GM21447 (cell line): ENCODE measurements at regions not wholly inside any gene's neighbourhood (a gene's known extent, or its start where the extent isn't known, plus 50 kb on each side); places are given as distances from the start of the nearest gene placed in this dataset.
"Not testable (repeated sequence)": the region's sequence is repeated elsewhere in the genome, so short reads cannot be mapped to it uniquely, and the experiment has no call there.

ENCODE experiments used
- ATAC-seq: cut with Tn5 transposase; IDR thresholded peaks from one replicate; pipeline ENCODE4 v1.9.1; 2021; ENCODE audit not compliant: unreplicated experiment

DNA sequence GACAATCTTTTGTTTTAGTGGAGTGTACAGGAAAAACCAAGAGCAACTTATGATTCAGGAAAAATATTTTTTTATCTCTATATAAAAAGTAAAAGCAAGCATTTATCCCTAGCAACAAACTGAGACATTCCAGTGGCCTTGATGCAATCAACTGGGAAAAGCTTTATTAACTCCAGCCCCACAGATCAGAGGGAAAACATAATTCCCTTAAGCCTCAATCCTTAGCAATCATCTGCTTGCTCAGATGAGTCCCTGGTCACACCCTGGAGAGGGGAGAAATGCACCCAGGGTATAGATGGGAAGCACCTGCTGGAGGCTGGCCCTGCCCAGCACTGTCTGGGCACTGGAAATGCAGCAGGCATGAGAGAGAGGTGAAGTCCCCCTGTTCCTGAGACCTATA lies 636.6 kb downstream of the TNS3 start:
- ATAC-seq = no peak

DNA sequence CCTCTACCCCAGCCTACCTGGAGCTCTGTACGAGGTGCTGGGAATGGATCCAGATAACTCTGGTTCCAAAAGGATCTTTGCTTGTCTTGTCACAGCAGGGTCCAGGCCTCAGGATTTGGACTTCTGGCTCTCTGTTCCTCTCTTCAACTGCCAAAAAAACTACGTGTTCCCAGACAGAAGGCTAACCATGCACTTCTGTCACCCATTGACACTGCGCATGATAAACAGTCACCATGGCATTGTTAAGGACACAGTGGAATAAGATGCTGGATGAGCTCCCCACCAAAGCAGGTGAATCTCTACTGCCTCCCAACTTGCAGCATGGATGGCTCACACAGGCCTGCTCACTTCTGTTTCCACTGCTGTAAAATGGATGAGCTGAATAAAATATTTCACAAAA lies 637.9 kb downstream of the TNS3 start:
- ATAC-seq = no peak

DNA sequence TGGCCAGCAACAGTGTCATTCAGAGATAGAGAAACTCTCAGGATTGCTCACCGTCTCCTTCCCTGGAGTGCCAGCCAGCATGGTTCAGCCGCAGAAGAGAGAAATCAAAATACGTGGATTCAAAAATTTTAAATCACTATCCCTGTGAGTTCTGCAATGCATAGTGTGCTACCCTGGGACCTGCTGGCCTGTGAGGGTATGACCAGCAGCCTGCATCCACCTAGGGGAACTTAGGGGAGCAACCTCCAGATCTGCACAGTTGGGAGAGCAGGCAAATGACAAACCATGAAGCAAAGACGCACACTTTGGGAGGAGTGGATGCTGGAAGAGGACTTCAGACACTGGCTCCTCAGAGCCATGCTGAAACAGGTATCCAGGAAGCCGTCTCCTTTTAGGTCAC lies 639.3 kb downstream of the TNS3 start:
- ATAC-seq = no peak

DNA sequence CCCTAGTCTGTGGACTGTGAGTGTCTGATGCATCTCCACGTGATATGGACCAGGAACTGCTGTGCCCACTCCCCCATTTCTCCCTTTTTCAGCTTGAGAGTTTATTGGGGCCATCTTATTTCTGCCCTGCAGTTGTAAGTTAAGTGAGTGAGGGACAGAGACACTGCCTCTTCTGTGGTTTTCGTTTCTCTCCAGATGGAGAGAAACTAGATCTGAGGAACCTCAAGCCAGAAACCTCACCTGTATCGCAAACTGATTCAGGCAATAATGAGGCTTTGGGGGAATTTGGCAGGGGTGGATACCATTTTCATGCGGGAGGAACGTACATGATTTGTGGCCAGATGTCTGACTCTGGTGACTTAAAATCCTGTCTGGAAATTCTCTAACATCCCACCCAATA lies 641.7 kb downstream of the TNS3 start:
- no peak for ATAC-seq

DNA sequence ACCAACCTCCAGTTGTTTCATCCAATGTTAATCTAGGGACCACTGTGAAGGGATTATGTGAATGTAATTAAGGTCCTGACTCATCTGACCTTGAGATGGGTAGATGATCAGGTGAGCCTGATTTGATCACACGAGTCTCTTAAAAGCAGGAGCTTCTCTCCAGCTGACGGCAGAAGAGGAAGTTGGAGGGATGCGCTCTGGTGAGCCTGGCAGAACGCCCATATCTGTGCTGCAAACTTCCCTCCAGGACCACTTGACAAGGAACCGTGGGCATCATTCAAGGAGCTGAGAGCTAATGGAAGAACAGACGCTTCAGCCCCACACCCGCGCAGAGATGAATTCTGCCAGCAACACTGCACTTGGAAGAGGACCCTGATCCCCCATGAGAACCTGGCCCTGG lies 642.4 kb downstream of the TNS3 start:
- ATAC-seq = no peak

DNA sequence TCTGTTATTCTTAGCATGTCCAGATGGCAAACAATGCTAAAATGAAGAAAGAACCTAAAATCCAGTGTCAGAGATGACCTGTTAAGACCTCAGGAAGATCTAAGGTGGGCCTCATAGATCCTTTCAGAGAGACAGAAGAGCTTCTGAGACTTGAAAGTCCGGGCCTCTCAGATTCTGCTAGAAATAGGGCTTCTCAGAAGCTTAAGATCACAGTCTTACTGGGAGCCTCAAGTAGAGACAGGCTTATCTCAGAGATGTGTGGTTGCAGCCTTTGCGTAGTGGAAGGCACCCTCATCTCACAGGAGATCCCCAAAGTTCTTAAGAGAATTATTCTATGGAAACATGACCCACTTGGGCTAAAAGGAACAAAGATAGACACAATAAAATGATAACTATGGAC lies 642.8 kb downstream of the TNS3 start:
- no peak for ATAC-seq

DNA sequence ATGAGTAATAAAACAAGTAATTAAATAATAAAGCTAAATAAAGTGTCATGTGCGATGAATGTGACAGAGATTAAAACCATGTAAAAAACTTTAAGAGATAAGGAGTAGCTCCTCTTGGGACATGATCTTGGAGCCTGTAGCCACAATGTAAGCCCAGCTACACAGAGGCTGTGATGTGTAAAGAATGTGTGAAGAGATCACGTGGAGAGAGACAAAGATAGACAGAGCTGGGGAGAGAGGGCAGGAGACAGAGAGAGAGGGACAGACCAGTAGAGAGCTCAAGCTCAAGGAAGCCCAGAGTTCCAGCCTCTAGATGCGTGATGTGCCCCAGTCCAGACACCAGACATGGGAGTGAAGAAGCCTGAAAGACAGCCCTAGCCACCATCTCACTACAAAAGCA lies 644.1 kb downstream of the TNS3 start:
- ATAC-seq = no peak

DNA sequence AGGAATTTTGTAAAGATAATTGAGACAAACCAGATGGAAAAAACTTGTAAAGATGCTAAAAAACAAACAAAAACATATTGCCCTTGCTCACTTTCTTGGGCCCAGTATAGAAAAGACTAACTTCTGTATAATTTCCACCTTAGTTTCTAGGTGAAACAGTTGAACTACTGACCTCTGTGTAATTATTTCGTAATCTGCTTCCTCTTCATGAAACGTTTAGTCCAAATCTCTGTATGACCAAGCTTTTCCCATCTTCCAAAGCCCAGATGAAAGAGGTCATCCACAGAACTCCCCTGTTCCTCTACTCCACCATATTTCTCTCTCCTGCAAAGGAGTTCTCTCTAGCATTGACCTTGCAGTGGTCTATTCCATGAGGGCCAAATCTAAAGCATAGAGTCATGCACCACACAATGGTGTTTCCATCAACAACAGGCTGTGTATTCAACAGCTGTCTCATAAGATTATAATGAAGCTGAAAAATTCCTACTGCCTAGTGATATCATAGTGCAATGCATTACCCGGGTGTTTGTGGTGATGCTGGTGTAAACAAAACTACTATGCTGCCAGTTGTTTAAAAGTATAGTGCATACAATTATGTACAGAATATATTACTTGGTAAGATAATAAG lies 647.6 kb downstream of the TNS3 start:
- ATAC-seq = no peak

DNA sequence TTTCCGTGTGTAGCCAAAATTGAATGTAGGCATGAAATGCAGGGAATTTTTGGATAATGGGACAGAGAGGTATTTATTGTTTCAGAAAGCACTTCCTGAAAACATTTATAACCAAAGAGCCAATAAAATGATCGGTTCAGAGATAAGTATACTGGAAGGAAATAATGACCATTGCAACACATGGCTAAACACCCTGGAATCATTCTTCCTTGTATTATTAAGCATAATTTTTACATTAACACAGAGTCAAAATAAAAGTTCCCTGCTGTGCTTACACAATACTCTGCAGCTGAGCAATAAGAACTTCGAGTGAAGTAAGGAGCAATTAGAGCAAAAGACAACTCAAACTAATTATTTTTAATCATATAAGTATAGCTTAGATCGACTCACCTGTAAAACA lies 648.3 kb downstream of the TNS3 start:
- no peak for ATAC-seq

DNA sequence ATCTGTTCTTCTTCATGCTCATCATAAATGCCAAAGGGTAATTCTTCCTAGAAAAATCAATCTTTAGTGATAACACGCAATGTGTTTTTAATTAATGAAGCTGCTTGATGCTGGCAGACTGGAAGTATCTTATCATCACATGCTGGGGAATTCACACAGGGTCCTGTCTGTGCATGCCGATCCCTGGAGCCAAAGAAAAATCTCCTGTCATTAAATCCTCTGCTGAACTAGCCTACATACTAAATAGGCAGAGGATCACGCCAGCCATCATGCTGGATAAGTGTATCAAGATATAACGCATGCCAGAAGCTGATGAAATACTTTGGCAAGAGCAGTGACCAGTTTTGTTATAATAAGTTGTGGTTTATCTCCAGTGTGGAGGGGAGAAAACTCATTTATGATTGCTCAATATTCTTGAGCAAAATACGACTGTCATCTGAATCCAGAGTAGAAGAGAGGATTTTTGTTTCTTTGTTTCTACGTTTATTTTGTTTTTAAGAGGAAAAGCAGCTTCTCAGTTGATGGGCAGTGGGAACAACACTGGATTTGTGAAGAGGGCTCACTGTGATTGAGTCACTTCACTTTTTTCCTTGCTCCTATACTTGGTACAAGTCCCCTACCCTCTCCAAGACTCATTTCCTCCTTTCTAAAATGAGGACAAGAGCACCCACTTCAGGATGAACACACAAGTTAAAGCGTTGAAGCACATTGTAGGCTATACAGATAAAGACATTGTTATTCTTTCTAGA lies 649.1 kb downstream of the TNS3 start:
- no peak for ATAC-seq

DNA sequence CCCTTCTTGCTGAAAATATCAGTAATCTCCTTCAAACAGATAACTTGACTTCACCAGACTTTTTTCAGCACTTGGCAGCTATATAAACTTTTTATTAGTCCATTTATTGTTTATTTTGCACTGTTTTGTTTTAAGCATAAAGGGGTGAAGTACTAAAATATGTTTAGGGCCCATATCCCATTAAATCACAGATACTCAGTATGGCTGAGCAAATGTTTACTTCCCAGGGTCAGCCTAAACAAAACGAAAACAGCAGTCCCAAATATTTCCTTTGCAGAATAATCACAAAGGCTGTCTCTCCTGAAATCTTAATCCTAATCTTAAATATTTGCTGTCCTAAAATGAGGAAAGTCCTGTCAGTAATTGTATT lies 649.6 kb downstream of the TNS3 start:
- ATAC-seq = no peak

DNA sequence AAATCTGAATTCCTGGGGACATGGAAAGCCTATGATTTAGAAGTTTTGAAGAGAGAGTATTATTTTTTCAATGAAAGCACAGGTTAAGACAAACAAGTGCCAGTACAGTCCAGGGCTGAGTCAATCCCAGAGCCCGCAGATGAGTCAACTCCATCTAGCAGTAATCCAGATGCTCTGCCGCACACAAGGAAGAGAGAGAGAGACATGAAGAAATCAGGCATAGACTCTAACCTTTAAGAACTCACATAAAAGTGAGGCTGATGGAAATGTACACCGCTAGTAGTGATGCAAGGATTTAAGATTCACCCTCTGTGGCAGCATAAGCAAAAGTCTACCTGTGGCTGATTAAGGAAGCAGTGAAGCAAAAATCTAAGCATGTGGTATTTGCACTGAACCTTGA lies 651.5 kb downstream of the TNS3 start:
- ATAC-seq = no peak

DNA sequence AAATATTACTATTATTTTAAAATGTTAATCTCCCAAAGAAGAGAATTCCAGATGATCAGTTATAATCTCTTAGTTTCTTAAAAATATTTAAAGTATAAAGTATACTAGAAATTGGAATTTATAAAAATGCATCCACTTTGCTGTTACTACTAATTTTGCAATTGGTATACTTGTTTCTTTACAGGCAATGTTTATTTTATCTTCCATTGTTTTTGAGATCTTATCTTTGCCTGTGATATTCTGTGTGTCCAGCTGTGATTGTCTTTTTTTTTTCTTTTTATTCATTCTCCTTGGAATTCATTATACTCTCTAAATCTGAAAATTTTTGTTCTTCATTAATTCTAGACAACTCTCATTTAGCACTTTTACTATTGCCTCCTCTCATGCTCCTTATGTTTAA lies 652.6 kb downstream of the TNS3 start:
- no peak for ATAC-seq

DNA sequence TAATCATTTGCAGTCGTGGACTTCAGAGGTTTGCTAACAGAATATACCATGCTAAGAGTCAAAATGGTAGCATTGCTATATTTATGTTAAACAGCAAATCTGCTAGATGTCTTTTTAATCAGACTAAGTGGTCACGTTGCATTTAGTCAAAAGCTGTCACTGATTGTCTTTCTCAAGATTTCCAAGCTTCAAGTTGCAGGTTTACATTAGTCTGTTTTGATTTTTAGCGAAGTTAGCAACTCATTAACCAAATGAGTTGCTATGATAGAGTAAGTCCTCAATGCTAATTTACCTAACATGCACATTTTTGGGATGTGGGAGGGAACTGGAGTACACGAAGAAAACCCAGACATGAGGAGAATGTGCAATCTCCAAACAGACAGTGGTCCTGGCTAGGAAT lies 653.2 kb downstream of the TNS3 start:
- no peak for ATAC-seq

DNA sequence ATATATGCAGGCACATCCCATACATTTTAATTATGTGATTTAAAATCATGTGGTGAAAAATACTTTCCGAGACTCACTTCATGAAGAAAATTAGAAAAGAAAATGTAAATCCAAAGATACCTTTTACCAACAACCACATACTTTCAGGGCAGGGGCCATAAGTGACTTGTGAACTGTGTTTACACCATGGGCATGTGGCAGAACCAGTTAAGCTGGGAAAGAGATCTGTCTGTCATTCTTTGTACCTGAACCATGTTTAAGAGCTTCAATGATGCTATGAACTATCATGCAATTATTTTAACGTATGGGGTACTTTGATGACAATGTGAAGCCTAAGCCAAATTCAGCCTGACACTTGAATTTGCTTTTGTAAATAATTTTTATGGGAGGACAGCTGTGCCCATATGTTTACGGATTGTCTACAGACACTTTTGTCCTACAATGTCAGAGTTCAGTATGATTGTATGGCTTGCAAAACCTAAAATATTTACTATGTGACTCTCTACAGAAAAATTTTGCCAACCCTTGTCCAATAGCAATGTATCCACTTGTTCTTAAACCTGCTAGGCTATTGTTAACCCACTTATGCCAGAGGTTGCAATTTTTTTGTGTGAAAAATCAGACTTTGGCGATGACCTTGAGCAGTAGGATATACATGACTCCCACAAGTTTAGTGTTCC lies 654.6 kb downstream of the TNS3 start:
- ATAC-seq = no peak

DNA sequence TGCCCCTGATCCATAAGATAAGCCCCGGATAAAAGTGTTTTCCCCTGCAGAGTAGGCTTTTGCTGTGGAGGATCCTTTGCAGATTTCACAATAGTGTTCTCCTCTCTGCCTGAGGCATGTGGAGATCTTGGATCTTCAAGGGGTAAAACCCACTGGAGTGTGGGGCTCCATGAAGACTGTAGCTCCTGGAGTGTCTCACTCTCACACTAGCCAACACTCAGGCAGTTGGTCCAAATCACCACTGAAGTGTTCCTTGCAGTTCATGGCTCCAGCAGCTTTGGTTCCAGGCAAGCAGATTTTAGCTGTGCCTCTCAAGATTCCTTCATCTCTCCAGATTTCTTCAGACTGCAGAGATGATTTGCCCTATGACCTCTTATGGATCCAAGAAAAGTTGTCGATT lies 665.3 kb downstream of the TNS3 start:
- ATAC-seq = no peak

DNA sequence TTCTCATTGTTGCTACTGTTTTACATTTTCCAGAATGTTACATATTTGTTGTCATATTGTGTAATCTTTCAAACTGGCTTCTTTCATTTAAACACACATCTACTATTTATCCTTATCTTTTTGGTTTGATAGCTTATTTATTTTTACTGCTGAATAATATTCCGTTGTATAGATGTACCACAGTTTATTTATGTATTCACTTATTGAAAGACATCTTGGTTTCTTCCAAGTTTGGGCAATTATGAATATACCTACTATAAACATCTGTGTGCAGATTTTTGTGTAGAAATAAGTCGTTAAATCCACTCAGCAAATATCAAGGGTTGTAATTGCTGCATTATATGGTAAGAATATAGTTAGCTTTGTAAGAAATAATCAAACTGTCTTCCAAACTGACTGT lies 669.2 kb downstream of the TNS3 start:
- ATAC-seq = no peak

DNA sequence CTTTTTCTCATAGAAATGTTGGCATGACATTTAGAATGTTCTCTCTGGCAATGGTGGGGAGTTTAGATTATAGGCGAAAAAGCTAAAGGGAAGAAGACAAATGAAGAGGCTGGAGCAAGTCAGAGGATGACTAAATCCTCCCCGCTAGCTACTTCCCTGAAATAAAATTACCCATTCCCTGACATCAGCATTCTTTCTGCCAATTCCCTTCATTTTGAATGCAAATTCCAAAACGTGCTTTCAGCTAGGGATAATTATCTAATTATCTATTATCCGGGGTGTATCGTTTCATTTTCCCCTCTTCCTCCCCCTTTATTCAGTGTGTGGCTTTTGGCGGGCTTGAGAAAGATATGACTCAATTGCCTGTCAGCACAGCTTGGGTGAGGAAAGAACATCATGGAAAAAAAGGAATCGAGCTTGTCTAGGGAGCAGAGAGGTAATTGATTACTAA lies 672.3 kb downstream of the TNS3 start:
- no peak for ATAC-seq

DNA sequence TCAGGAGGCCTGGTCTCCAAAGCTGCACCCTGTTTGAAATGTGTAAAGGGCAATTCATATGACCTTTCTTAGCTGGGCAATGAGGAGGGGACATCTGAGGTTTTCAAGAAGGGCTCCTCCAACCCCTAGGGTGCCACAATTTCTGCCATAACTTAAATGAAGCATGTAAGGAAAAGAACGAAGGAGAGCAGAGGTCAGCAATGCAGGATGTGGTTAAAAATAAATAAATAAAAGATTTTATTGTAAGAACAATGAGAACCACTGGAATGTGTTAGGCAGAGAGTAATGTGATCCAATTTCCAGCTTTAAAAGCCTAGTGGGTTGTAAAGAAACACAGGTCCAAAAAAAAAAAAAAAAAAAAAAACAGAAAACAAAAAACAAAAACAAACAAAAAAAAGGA lies 673.1 kb downstream of the TNS3 start:
- ATAC-seq = no peak

DNA sequence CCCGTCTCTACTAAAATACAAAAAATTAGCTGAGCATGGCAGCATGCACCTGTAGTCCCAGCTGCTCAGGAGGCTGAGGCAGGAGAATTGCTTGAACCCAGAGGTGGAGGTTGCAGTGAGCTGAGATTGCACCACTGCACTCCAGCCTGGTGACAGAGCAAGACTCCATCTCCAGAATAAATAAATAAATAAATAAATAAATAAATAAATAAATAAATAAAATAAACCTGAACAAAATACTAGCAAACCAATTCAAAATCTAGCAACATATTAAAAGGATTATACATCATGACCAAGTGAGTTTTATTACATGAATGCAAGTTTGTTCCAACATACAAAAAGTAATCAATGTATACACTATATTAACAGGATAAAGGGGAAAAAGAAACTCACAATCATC lies 677.4 kb downstream of the TNS3 start:
- not testable (repeated sequence) for ATAC-seq

DNA sequence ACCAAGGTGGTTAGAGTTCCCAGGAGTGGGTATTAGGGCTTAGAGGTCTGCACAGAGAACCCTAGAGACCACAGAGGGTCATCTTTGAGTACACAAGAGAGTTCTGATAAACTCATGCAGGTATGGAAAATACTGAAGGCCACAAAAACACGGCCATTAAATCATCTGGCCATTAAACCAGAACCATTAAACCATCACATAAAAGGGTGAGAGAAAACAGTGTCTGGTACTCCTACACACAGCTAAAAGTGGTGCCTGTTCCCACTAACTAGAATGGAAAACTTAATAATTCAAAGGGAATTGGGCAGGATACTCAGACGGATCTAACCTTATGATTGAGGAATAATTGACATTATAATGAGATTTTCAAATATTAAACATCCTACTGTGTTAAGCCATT lies 679.4 kb downstream of the TNS3 start:
- no peak for ATAC-seq
